PC-9 (cell line): ENCODE measurements at regions not wholly inside any gene's neighbourhood (a gene's known extent, or its start where the extent isn't known, plus 50 kb on each side); places are given as distances from the start of the nearest gene placed in this dataset.

Source experiments
- BruUV-seq: library from RNA; stranded (reverse); fragments of 400-500 nt; replicated peaks from 2 replicates; lab custom pipeline; 2021; lab: Mats Ljungman, UMichigan
- CTCF ChIA-PET: fragments of 300-600 bp; sonication (Branson Sonifier 250); formaldehyde crosslinking; loops from one replicate; lab custom pipeline; 2022; ENCODE audit warnings: antibody characterized with exemption; lab: Charles Lee
- POLR2A ChIA-PET: fragments of 300-600 bp; sonication (Branson Sonifier 250); formaldehyde crosslinking; loops from one replicate; lab custom pipeline; 2022; ENCODE audit warnings: antibody characterized with exemption; ENCODE audit not compliant: unreplicated experiment; lab: Charles Lee
- DNase-seq, 2 experiments: peaks; one replicate each; pipeline versions ENCODE4 v3.0.0 to v3.0.0-alpha.2; 2015 to 2022; ENCODE audit warnings: mixed read lengths in 1 of 2
- H2AFZ ChIP-seq: fragments of 200-600 bp; sonication (generic); 2 replicates; pipeline ENCODE4 v1.8.1; 2017; ENCODE audit warnings: antibody characterized with exemption
- H3F3A ChIP-seq: fragments of 200-600 bp; sonication (generic); 2 replicates; pipeline ENCODE4 v1.8.1; 2017; ENCODE audit warnings: antibody characterized with exemption, mild to moderate bottlenecking, low read depth; ENCODE audit not compliant: insufficient read depth
- H3K27ac ChIP-seq: fragments of 200-600 bp; sonication (generic); 2 replicates; pipeline ENCODE4 v1.6.1; 2016; ENCODE audit warnings: mixed run types
- H3K27me3 ChIP-seq: fragments of 200-600 bp; sonication (generic); 2 replicates; pipeline ENCODE4 v1.6.1; 2016; ENCODE audit warnings: low read depth, mixed run types; ENCODE audit not compliant: insufficient read depth
- H3K36me3 ChIP-seq: fragments of 200-600 bp; sonication (generic); 2 replicates; pipeline ENCODE4 v1.6.1; 2016; ENCODE audit warnings: low read depth, mixed run types
- H3K4me1 ChIP-seq: fragments of 200-600 bp; sonication (generic); replicated peaks from 2 replicates; pipeline ENCODE4 v1.6.1; 2016; ENCODE audit warnings: mixed run types; ENCODE audit not compliant: insufficient read depth
- H3K4me2 ChIP-seq: fragments of 200-600 bp; sonication (generic); 2 replicates; pipeline ENCODE4 v1.6.1; 2017; ENCODE audit warnings: mixed run types
- H3K4me3 ChIP-seq: fragments of 200-600 bp; sonication (generic); 2 replicates; pipeline ENCODE4 v1.6.1; 2016; ENCODE audit warnings: mixed run types
- H3K79me2 ChIP-seq: fragments of 200-600 bp; sonication (generic); 2 replicates; pipeline ENCODE4 v1.6.1; 2017; ENCODE audit warnings: low read depth, mixed run types
- H3K9me2 ChIP-seq: fragments of 200-600 bp; sonication (generic); 2 replicates; pipeline ENCODE4 v1.8.1; 2017; ENCODE audit warnings: mild to moderate bottlenecking; ENCODE audit not compliant: insufficient read depth
- H3K9me3 ChIP-seq: fragments of 200-600 bp; sonication (generic); 2 replicates; pipeline ENCODE4 v1.8.1; 2016; ENCODE audit warnings: low read depth; ENCODE audit not compliant: insufficient read depth
- H4K20me1 ChIP-seq: fragments of 200-600 bp; sonication (generic); 2 replicates; pipeline ENCODE4 v1.8.1; 2017; ENCODE audit not compliant: insufficient read depth
- EZH2 ChIP-seq: fragments of 200-600 bp; sonication (generic); IDR thresholded peaks from 2 replicates; pipeline ENCODE4 v1.8.0; 2017; ENCODE audit warnings: antibody characterized with exemption, low read depth
- intact Hi-C: fragments of 100-400 bp; cut with micrococcal nuclease; formaldehyde crosslinking; loops from one replicate; pipeline ENCODE4 v1.10.0; 2022; ENCODE audit not compliant: unreplicated experiment
- TF ChIP-seq, protein P1 (sequence below): fragments of 200-600 bp; sonication (generic); conservative IDR thresholded peaks from 2 replicates; pipeline ENCODE4 v1.6.1; 2017; ENCODE audit warnings: mixed run types, antibody characterized with exemption, mild to moderate bottlenecking, moderate library complexity

DNA sequence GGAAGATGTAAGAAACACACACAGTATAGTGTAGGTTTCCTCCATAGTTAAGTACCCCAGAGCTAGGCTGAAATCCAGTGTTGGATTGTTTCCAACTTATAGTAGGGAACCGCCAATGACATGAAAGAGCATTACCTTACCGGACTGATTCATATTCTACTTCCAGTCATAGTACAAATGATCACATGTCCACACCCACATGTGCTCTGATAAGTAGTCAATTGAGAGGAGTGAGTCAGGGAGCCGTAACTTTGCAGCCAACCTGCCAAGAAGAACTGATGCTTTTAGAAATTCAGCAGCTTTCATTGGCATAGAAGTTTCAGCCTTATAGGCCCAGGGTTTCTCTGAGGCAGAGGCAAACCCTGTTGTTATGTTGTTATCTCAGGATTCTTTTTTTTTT is 240.6 kb downstream of the ETS1 start:
- Histone ChIP-seq H3K4me2 (no peak overlapping the region), H2AFZ (no peak overlapping the region), H3K4me3 (no peak overlapping the region), H3K27ac (no peak overlapping the region), H3K27me3 (no peaks in the 10 kb centered on the region), H3K9me2 (no peaks in the 10 kb centered on the region), H3F3A (peaks cover 18% of the 10 kb centered on the region), H3K36me3 (no peaks in the 10 kb centered on the region), H4K20me1 (no peaks in the 10 kb centered on the region), H3K9me3 (no peaks in the 10 kb centered on the region; the same call in 1 of the 2 replicates), H3K4me1 (peaks cover 25% of the 10 kb centered on the region), H3K79me2 (no peaks in the 10 kb centered on the region)
- CTCF ChIA-PET: no interaction called here
- TF ChIP-seq, protein P1, sequence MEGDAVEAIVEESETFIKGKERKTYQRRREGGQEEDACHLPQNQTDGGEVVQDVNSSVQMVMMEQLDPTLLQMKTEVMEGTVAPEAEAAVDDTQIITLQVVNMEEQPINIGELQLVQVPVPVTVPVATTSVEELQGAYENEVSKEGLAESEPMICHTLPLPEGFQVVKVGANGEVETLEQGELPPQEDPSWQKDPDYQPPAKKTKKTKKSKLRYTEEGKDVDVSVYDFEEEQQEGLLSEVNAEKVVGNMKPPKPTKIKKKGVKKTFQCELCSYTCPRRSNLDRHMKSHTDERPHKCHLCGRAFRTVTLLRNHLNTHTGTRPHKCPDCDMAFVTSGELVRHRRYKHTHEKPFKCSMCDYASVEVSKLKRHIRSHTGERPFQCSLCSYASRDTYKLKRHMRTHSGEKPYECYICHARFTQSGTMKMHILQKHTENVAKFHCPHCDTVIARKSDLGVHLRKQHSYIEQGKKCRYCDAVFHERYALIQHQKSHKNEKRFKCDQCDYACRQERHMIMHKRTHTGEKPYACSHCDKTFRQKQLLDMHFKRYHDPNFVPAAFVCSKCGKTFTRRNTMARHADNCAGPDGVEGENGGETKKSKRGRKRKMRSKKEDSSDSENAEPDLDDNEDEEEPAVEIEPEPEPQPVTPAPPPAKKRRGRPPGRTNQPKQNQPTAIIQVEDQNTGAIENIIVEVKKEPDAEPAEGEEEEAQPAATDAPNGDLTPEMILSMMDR: no peak
- TF ChIP-seq EZH2: no peak
- POLR2A ChIA-PET: no interaction called here
- BruUV-seq: no TSS peak
- intact Hi-C loops: no loop called here
- no peak for DNase-seq

DNA sequence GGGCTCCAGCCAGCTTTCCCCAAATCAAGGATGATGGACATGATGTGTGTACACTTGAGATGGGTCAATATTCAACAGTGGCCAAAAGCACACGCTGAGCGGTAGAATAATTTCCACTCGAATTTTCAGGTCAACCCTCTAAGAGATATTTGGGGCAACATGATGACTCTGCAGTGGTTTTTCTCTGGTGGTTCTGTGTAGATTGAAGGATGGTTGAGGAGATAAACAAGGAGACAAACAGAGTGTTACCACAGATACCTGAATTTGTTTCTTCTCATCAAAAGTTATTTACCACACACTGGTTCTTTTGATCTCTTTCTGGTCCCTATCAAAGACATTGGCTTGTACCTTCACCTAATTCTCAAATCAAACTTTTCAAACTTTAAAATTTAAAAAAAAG is 242.0 kb downstream of the ETS1 start:
- no peaks in the 10 kb centered on the region for H3K36me3 ChIP-seq
- no peak overlapping the region for H3K4me2 ChIP-seq
- H3K4me1 ChIP-seq: peaks cover 34% of the 10 kb centered on the region
- H3K27ac ChIP-seq: no peak overlapping the region
- CTCF ChIA-PET: no interaction called here
- no peaks in the 10 kb centered on the region; the same call in 1 of the 2 replicates for H3K9me3 ChIP-seq
- H3K27me3 ChIP-seq: no peaks in the 10 kb centered on the region
- POLR2A ChIA-PET: no interaction called here
- intact Hi-C loops: no loop called here
- peaks cover 18% of the 10 kb centered on the region for H3F3A ChIP-seq
- DNase-seq: no peak
- no peaks in the 10 kb centered on the region for H4K20me1 ChIP-seq
- TF ChIP-seq, protein P1: no peak
- TF ChIP-seq EZH2: no peak
- BruUV-seq: no TSS peak
- no peak overlapping the region for H3K4me3 ChIP-seq
- H3K9me2 ChIP-seq: no peaks in the 10 kb centered on the region
- no peak overlapping the region for H2AFZ ChIP-seq
- no peaks in the 10 kb centered on the region for H3K79me2 ChIP-seq

DNA sequence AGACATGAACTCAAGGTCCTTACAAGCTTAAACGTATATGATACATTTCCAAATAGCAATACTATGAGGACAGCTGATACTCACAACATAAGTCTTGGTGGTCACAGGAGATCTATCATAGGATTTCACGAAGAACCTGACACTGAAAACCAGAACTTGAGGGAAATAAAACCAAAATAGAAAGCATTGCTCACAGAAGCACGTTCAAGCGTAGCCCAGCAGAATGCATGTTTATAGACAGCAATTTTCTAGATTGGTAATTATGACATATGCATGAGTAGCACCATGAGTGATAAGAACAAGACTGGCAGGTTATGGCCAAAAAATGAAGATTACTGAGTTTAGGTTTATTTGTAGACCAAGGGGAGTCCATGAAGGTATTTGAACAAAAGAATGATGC is 243.5 kb downstream of the ETS1 start:
- BruUV-seq: no TSS peak
- POLR2A ChIA-PET: no interaction called here
- Histone ChIP-seq H3K27me3 (no peaks in the 10 kb centered on the region), H3K4me2 (no peak overlapping the region), H3K4me1 (peaks cover 34% of the 10 kb centered on the region), H3K79me2 (no peaks in the 10 kb centered on the region), H3K27ac (peak overlapping the region; percentile 71; the same call in 1 of the 2 replicates), H3K4me3 (no peak overlapping the region), H2AFZ (no peak overlapping the region), H3K9me2 (no peaks in the 10 kb centered on the region), H3K36me3 (no peaks in the 10 kb centered on the region), H4K20me1 (no peaks in the 10 kb centered on the region), H3F3A (peaks cover 18% of the 10 kb centered on the region), H3K9me3 (no peaks in the 10 kb centered on the region; the same call in 1 of the 2 replicates)
- intact Hi-C loops: loop anchor here (5.0 kb wide), 1 partner anchor 172 kb away; no protein-coding TSS in a partner anchor
- TF ChIP-seq, protein P1: no peak
- no peak for TF ChIP-seq EZH2
- CTCF ChIA-PET: no interaction called here
- DNase-seq: no peak
